T-cell (primary cell): ENCODE measurements at regions not wholly inside any gene's neighbourhood (a gene's known extent, or its start where the extent isn't known, plus 50 kb on each side); places are given as distances from the start of the nearest gene placed in this dataset.
"Not testable (repeated sequence)": the region's sequence is repeated elsewhere in the genome, so short reads cannot be mapped to it uniquely, and the experiment has no call there.

Experiments
- ATAC-seq, 4 experiments: fragments of 200-7000 bp in 3 of 4; fragments of 150-1000 bp in 1 of 4; cut with Tn5 transposase; replicated peaks in 1 of 4; 1 replicate in 3 of 4; 2 replicates in 1 of 4; pipeline ENCODE4 v1.10.0; 2021; ENCODE audit warnings: moderate library complexity in 3 of 4, mild to moderate bottlenecking in 2 of 4, moderate number of reproducible peaks in 1 of 4
- CTCF ChIA-PET, 2 donors: fragments of 300-600 bp; sonication (Branson Sonifier 250); formaldehyde crosslinking; loops; one replicate each; lab custom pipeline; 2022; ENCODE audit warnings: antibody characterized with exemption in 2 of 2; lab: Charles Lee
- POLR2A ChIA-PET, 2 donors: fragments of 300-600 bp; sonication (Branson Sonifier 250); formaldehyde crosslinking; loops; one replicate each; lab custom pipeline; 2022; ENCODE audit warnings: antibody characterized with exemption in 2 of 2; lab: Charles Lee
- DNase-seq, 35 experiments: peaks; one replicate each; pipeline versions ENCODE4 v3.0.0 to v3.0.0-alpha.2; 2013 to 2023
- H3K27ac ChIP-seq: one replicate; pipeline ENCODE4 v1.5.1; 2013; ENCODE audit warnings: low read length
- H3K27me3 ChIP-seq, 2 experiments: replicated peaks in 1 of 2; 1 replicate in 1 of 2; 2 replicates in 1 of 2; pipeline versions ENCODE4 v1.6.1 to v1.7.0; 2013; ENCODE audit warnings: low read length in 1 of 2, mixed read lengths in 1 of 2; ENCODE audit not compliant: control insufficient read depth in 2 of 2, insufficient read depth in 2 of 2; ENCODE audit errors: extremely low read depth in 1 of 2
- H3K36me3 ChIP-seq, 2 donors: 1 replicate in 1 of 2; 2 replicates in 1 of 2; pipeline versions ENCODE4 v1.6.1 to v1.7.0; 2013; ENCODE audit warnings: low read length in 1 of 2; ENCODE audit not compliant: control insufficient read depth in 2 of 2, insufficient read depth in 1 of 2; ENCODE audit errors: extremely low read depth in 1 of 2
- H3K4me1 ChIP-seq, 2 experiments: 1 replicate in 1 of 2; 2 replicates in 1 of 2; pipeline versions ENCODE4 v1.6.1 to v1.7.0; 2013; ENCODE audit warnings: low read length in 2 of 2, mixed read lengths in 1 of 2; ENCODE audit not compliant: insufficient read depth in 2 of 2, control insufficient read depth in 1 of 2; ENCODE audit errors: extremely low read depth in 1 of 2
- H3K4me3 ChIP-seq, 2 donors: 1 replicate in 1 of 2; 2 replicates in 1 of 2; pipeline versions ENCODE4 v1.5.1 to v1.7.0; 2013; ENCODE audit warnings: mild to moderate bottlenecking in 2 of 2, low read length in 1 of 2, moderate library complexity in 1 of 2; ENCODE audit not compliant: control insufficient read depth in 1 of 2; ENCODE audit errors: extremely low read depth in 1 of 2
- H3K9me3 ChIP-seq: 2 replicates; pipeline ENCODE4 v1.7.0; 2013
- H3K27ac Mint-ChIP-seq, 2 donors: one replicate each; pipeline ENCODE4 v1.8.0; 2020 to 2021; ENCODE audit warnings: mild to moderate bottlenecking in 2 of 2, mixed read lengths in 2 of 2
- H3K27me3 Mint-ChIP-seq, 2 donors: one replicate each; pipeline ENCODE4 v1.8.0; 2021 to 2022; ENCODE audit warnings: mixed read lengths in 2 of 2
- H3K36me3 Mint-ChIP-seq: one replicate; pipeline ENCODE4 v1.8.0; 2021; ENCODE audit warnings: mixed read lengths
- H3K4me1 Mint-ChIP-seq, 3 donors: one replicate each; pipeline ENCODE4 v1.8.0; 2020 to 2022; ENCODE audit warnings: mixed read lengths in 3 of 3, mild to moderate bottlenecking in 1 of 3
- H3K4me3 Mint-ChIP-seq, 3 donors: one replicate each; pipeline ENCODE4 v1.8.0; 2020 to 2022; ENCODE audit warnings: mild to moderate bottlenecking in 3 of 3, mixed read lengths in 3 of 3, moderate library complexity in 3 of 3
- H3K9me3 Mint-ChIP-seq, 3 donors: one replicate each; pipeline ENCODE4 v1.8.0; 2020 to 2022; ENCODE audit warnings: mixed read lengths in 3 of 3
- WGBS: methylation state at CpG from one replicate; pipeline ENCODE4 v1.1.5; 2013; ENCODE audit warnings: missing lambda C conversion rate; ENCODE audit not compliant: insufficient coverage; 5-methylcytosine and 5-hydroxymethylcytosine counted together

GRCh38 chr22:34684278-34684677, 381.7 kb upstream of the ISX start:
- H3K4me3 Mint-ChIP-seq, ATAC-seq, H3K36me3 ChIP-seq, H3K27ac Mint-ChIP-seq, H3K9me3 ChIP-seq, H3K27ac ChIP-seq, CTCF ChIA-PET, H3K4me3 ChIP-seq, DNase-seq, POLR2A ChIA-PET, H3K27me3 ChIP-seq, H3K27me3 Mint-ChIP-seq, H3K9me3 Mint-ChIP-seq, H3K36me3 Mint-ChIP-seq, H3K4me1 Mint-ChIP-seq, H3K4me1 ChIP-seq: not testable (repeated sequence)
- 92% methylated on average over 7 of the region's 30 CpGs for whole genome bisulfite sequencing

DNA sequence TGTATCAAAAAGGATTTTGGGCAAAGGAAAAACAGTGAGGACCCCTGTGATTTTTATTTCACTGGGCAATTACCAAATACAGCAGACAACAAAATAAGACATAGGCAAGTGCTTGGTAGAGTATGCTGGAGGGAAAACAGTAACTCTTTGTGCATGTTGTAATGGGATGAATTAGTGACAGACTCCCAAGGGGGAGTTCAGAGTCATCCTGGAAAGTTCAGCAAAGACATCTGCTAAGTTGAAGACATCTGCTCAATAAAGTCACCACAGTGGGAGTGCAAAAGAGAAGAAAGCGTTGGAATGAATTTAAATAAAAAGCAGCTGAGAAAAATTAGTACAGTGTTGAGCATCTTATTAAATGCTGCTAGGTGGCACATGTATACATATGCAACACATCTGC, 378.8 kb upstream of the ISX start:
- POLR2A ChIA-PET = no interaction called here
- no peak overlapping the region for H3K27ac Mint-ChIP-seq
- CTCF ChIA-PET = no interaction called here

GRCh38 chr22:34688825-34689224, 377.1 kb upstream of the ISX start:
- Histone ChIP-seq H3K4me3 (no peak overlapping the region), H3K9me3 (no peaks in the 10 kb centered on the region), H3K4me1 (no peaks in the 10 kb centered on the region), H3K36me3 (no peaks in the 10 kb centered on the region), H3K27ac (no peak overlapping the region), H3K27me3 (no peaks in the 10 kb centered on the region)
- Mint-ChIP-seq H3K9me3 (peaks cover 0 to 8% (median 0%) of the 10 kb centered on the region in 3 donors), H3K4me1 (no peaks in the 10 kb centered on the region), H3K4me3 (no peak overlapping the region), H3K36me3 (no peaks in the 10 kb centered on the region), H3K27ac (no peak overlapping the region), H3K27me3 (peaks cover 0 to 5% of the 10 kb centered on the region in 2 donors)
- no CpG with 5 or more reads among the region's 1 CpG for WGBS
- no peak for DNase-seq
- POLR2A ChIA-PET = no interaction called here
- no peak for ATAC-seq
- CTCF ChIA-PET = no interaction called here

More for the DNA sequence above, 378.8 kb upstream of the ISX start:
- no peaks in the 10 kb centered on the region for H3K9me3 ChIP-seq
- Mint-ChIP-seq H3K4me1 (no peaks in the 10 kb centered on the region), H3K36me3 (no peaks in the 10 kb centered on the region), H3K4me3 (no peak overlapping the region), H3K9me3 (peaks cover 0 to 8% (median 0%) of the 10 kb centered on the region in 3 donors), H3K27me3 (peaks cover 0 to 5% of the 10 kb centered on the region in 2 donors)
- no peaks in the 10 kb centered on the region for H3K36me3 ChIP-seq
- no peak for ATAC-seq
- DNase-seq = no peak
- no peaks in the 10 kb centered on the region for H3K4me1 ChIP-seq
- no peak overlapping the region for H3K4me3 ChIP-seq
- WGBS = no CpG with 5 or more reads among the region's 1 CpG
- H3K27ac ChIP-seq = no peak overlapping the region
- H3K27me3 ChIP-seq = no peaks in the 10 kb centered on the region

- H3K4me3 Mint-ChIP-seq = no peak overlapping the region
- H3K9me3 Mint-ChIP-seq = peaks cover 0 to 18% (median 3%) of the 10 kb centered on the region in 3 donors
- ChIA-PET POLR2A (no interaction called here), CTCF (no interaction called here)
- no peaks in the 10 kb centered on the region for H3K36me3 Mint-ChIP-seq
- Histone ChIP-seq H3K4me1 (no peaks in the 10 kb centered on the region), H3K36me3 (no peaks in the 10 kb centered on the region), H3K9me3 (no peaks in the 10 kb centered on the region), H3K27me3 (peaks cover 0 to 3% of the 10 kb centered on the region in 2 experiments), H3K4me3 (no peak overlapping the region), H3K27ac (no peak overlapping the region)
- peaks cover 3 to 8% of the 10 kb centered on the region in 2 donors for H3K27me3 Mint-ChIP-seq
- WGBS = no CpG with 5 or more reads among the region's 2 CpGs
- DNase-seq (no peak), ATAC-seq (no peak)
- no peaks in the 10 kb centered on the region for H3K4me1 Mint-ChIP-seq
- no peak overlapping the region for H3K27ac Mint-ChIP-seq
These were observed 369.4 kb upstream of the ISX start for GRCh38 chr22:34696557-34696956.

GRCh38 chr22:34702279-34702678, 363.7 kb upstream of the ISX start:
- no peak overlapping the region for H3K4me3 Mint-ChIP-seq
- H3K27ac Mint-ChIP-seq = no peak overlapping the region
- H3K27me3 Mint-ChIP-seq = peaks cover 3 to 8% of the 10 kb centered on the region in 2 donors
- Histone ChIP-seq H3K9me3 (no peaks in the 10 kb centered on the region), H3K36me3 (no peaks in the 10 kb centered on the region), H3K27ac (no peak overlapping the region), H3K4me3 (no peak overlapping the region), H3K4me1 (no peaks in the 10 kb centered on the region), H3K27me3 (peaks cover 0 to 3% of the 10 kb centered on the region in 2 experiments)
- no peaks in the 10 kb centered on the region for H3K36me3 Mint-ChIP-seq
- H3K9me3 Mint-ChIP-seq = peaks cover 0 to 9% (median 3%) of the 10 kb centered on the region in 3 donors
- H3K4me1 Mint-ChIP-seq = no peaks in the 10 kb centered on the region
- POLR2A ChIA-PET = no interaction called here
- no peak for ATAC-seq
- WGBS = no CpG with 5 or more reads among the region's 2 CpGs
- no peak for DNase-seq
- CTCF ChIA-PET = no interaction called here

DNA sequence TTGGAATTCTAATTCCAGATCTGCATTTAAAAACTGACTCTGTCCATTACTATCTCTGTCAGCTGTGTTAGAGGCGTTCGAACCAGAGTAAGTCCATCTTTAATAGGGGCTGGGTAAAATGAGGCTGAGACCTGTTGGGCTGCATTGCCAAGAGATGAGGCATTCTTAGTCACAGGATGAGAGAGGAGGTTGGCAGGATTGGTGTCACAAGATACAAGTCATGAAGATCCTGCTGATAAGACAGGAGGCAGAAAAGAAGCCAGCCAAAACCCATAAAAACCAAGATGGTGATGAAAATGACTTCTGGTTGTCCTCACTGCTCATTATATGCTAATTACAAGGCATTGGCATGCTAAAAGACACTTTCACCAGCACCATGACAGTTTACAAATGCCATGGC, 356.3 kb upstream of the ISX start:
- Mint-ChIP-seq H3K27ac (no peak overlapping the region), H3K27me3 (peaks cover 1 to 10% of the 10 kb centered on the region in 2 donors), H3K36me3 (no peaks in the 10 kb centered on the region), H3K9me3 (peaks cover 4 to 22% (median 5%) of the 10 kb centered on the region in 3 donors), H3K4me1 (no peaks in the 10 kb centered on the region), H3K4me3 (no peak overlapping the region)
- ChIA-PET POLR2A (no interaction called here), CTCF (no interaction called here)
- DNase-seq = no peak
- H3K27me3 ChIP-seq = no peaks in the 10 kb centered on the region
- no peak for ATAC-seq
- H3K9me3 ChIP-seq = no peaks in the 10 kb centered on the region
- no peak overlapping the region for H3K27ac ChIP-seq
- H3K36me3 ChIP-seq = no peaks in the 10 kb centered on the region
- WGBS = no CpG with 5 or more reads among the region's 2 CpGs
- H3K4me3 ChIP-seq = no peak overlapping the region
- no peaks in the 10 kb centered on the region for H3K4me1 ChIP-seq

DNA sequence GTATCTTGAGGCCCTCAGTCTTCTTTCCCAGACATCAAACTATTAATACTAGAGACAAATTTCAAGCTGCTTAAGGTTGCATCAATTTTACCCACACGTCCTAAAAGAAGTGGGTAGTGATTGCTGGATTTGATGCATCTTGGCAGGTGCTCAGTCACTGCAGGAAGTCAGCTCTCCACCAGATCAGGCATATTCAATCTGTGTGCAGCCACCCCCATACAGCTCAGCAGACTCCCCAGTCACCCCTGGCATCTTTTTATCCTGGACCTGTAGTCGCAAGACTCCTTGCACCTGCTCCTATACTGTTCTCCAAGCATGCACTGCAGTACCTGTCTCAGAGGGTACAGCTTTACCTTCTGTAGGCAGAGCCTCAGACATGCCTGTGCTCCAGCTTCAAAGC, 343.1 kb upstream of the ISX start:
- no peak overlapping the region for H3K27ac Mint-ChIP-seq
- no peak for ATAC-seq
- peaks cover 0 to 2% of the 10 kb centered on the region in 2 experiments for H3K27me3 ChIP-seq

More for the DNA sequence above, 343.1 kb upstream of the ISX start:
- no peak overlapping the region for H3K27ac ChIP-seq
- no peaks in the 10 kb centered on the region for H3K36me3 Mint-ChIP-seq
- CTCF ChIA-PET = no interaction called here
- 89% methylated on average over 1 of the region's 2 CpGs for WGBS
- H3K4me3 ChIP-seq = no peak overlapping the region
- no peaks in the 10 kb centered on the region for H3K9me3 ChIP-seq
- H3K27me3 Mint-ChIP-seq = peaks cover 6 to 7% of the 10 kb centered on the region in 2 donors
- peaks cover 17 to 27% (median 18%) of the 10 kb centered on the region in 3 donors for H3K9me3 Mint-ChIP-seq
- no peaks in the 10 kb centered on the region for H3K4me1 ChIP-seq
- POLR2A ChIA-PET = no interaction called here
- no peaks in the 10 kb centered on the region for H3K4me1 Mint-ChIP-seq
- H3K4me3 Mint-ChIP-seq = no peak overlapping the region
- H3K36me3 ChIP-seq = no peaks in the 10 kb centered on the region
- DNase-seq = no peak
